ENCODE measurements at regions not wholly inside any gene's neighbourhood (a gene's known extent, or its start where the extent isn't known, plus 50 kb on each side); places are given as distances from the start of the nearest gene placed in this dataset.

DNA sequence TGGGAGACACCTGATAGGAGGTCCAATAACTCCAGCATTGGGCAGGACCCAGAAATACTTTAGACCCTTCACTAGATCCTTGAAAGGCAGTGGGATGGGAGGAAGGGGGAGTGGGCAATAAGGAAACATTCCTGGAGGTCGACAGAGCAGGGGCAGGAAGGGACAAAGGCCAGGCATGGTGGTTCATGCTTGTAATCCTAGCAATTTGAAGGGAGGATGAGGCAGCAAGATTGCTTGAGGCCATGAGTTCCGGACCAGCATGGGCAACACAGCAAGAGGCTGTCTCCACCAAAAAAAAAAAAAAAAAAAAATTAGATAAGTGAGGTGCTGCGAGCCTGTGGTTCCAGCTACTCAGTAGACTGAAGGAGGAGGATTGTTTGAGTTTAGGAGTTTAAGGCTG, 134.9 kb downstream of the JCAD start:
- no peak for TF ChIP-seq ZNF114 (tag by site-specific recombination; IDR thresholded peaks at IDR 0.05)
- TF ChIP-seq ZNF510 (tag by site-specific recombination; IDR thresholded peaks at IDR 0.05; ENCODE audit: insufficient replicate concordance), result no peak
